Heart left ventricle (tissue), 16 donors: ENCODE measurements at regions not wholly inside any gene's neighbourhood (a gene's known extent, or its start where the extent isn't known, plus 50 kb on each side); places are given as distances from the start of the nearest gene placed in this dataset.
A peak's percentile ranks its signal among the peaks of the same experiment; 100 is the strongest.

Experiments used
- ATAC-seq, 4 donors: fragments of 200-7000 bp; cut with Tn5 transposase; one replicate each; pipeline ENCODE4 v1.9.1; 2020 to 2022; ENCODE audit warnings: moderate library complexity in 4 of 4, mild to moderate bottlenecking in 3 of 4, moderate number of reproducible peaks in 1 of 4
- DNase-seq, 5 donors: peaks; one replicate each; pipeline ENCODE4 v3.0.0-alpha.2; 2020
- H3K27ac ChIP-seq, 12 donors: fragments of 200-600 bp; sonication (generic) in 4 of 12; one replicate each; pipeline versions ENCODE4 v1.5.0 to v1.8.0; 2016 to 2022; ENCODE audit warnings: mild to moderate bottlenecking in 2 of 12
- H3K27me3 ChIP-seq, 9 donors: fragments of 200-600 bp; sonication (generic) in 2 of 9; one replicate each; pipeline versions ENCODE4 v1.5.1 to v1.8.0; 2016 to 2022; ENCODE audit warnings: mild to moderate bottlenecking in 3 of 9
- H3K36me3 ChIP-seq, 9 donors: fragments of 200-600 bp; sonication (generic) in 2 of 9; one replicate each; pipeline versions ENCODE4 v1.5.0 to v1.8.0; 2018 to 2022; ENCODE audit warnings: mild to moderate bottlenecking in 2 of 9
- H3K4me1 ChIP-seq, 12 donors: fragments of 200-600 bp; sonication (generic) in 4 of 12; one replicate each; pipeline versions ENCODE4 v1.5.0 to v1.8.0; 2016 to 2022; ENCODE audit warnings: mild to moderate bottlenecking in 3 of 12
- H3K4me3 ChIP-seq, 12 donors: fragments of 200-600 bp; sonication (generic) in 4 of 12; one replicate each; pipeline versions ENCODE4 v1.5.0 to v1.8.0; 2017 to 2022; ENCODE audit warnings: mild to moderate bottlenecking in 9 of 12, moderate library complexity in 4 of 12
- H3K9me3 ChIP-seq, 12 donors: fragments of 200-600 bp; sonication (generic) in 4 of 12; one replicate each; pipeline versions ENCODE4 v1.5.0 to v1.8.0; 2016 to 2022; ENCODE audit warnings: mild to moderate bottlenecking in 1 of 12
- CTCF ChIP-seq, 12 donors: fragments of 200-600 bp; sonication (generic) in 4 of 12; IDR thresholded peaks; one replicate each; pipeline versions ENCODE4 v1.5.0 to v1.8.0; 2018 to 2022; ENCODE audit warnings: antibody characterized with exemption in 12 of 12, mild to moderate bottlenecking in 5 of 12
- POLR2A ChIP-seq, 2 donors: fragments of 450-650 bp; IDR thresholded peaks; one replicate each; pipeline ENCODE4 v1.6.1; 2017; ENCODE audit warnings: antibody characterized with exemption in 2 of 2, mild to moderate bottlenecking in 2 of 2, moderate library complexity in 2 of 2
- WGBS, 4 donors: extraction: QIAGEN DNeasy Blood & Tissue Kit in 2 of 4; methylation state at CpG; one replicate each; pipeline versions ENCODE4 v1.1.5 to v1.1.7; 2013 to 2018; 5-methylcytosine and 5-hydroxymethylcytosine counted together
- intact Hi-C, 10 donors: fragments of 100-400 bp; cut with DNase I; formaldehyde crosslinking; loops; one replicate each; pipeline versions ENCODE4 v1.11.1 to v1.14.2; 2022
- donor health status: ischemic (EF 13 %, LVEDD 7.1; RV severe dilation, severe dysfunction).
- donor health status: healthy with polysubstance abuse.
- donor health status: DM: no; HTN: yes; CAD: no.
- donor health status: DM: no; HTN: no; CAD: no.
- donor health status: ischemic (EF 25% LVEDD 6.9; RV normal size, moderate dysfunction).
- donor health status: ischemic (EF 25% LVEDD 5.7; RV mildly dilated, moderate dysfunction).
- donor health status: healthy.
- donor health status: DM: yes; HTN: yes; CAD: no.
- donor health status: ischemic (EF 35%, LVEDD 5.7; RV mildly dilated, moderate dysfunction).
- donor health status: nonischemic (EF 11% LVEDD 7.7; RV severe dilation, severe dysfunction).
- donor health status: DM: yes; HTN: yes; CAD: no.
- donor health status: PGD.
- donor health status: ischemic (EF 29% LVEDD 5.4; RV normal size, mild dysfunction).
- donor health status: nonischemic (EF 23%, LVEDD 6.1; RV moderate dilation, normal function).

- intact Hi-C loops = loop anchor here in 5 of 10 donors (5.0 to 10.0 kb wide), 4 partner anchors 102 to 1625 kb away; no protein-coding TSS in a partner anchor
- H3K36me3 ChIP-seq = no peaks in the 10 kb centered on the region
- no peak overlapping the region for H3K4me3 ChIP-seq
- 69 to 79% (median 75%) methylated on average over 5 of the region's 5 CpGs for WGBS, 4 donors
- peaks cover 0 to 28% (median 2%) of the 10 kb centered on the region in 12 donors for H3K4me1 ChIP-seq
- no peak for ATAC-seq
- no peak for DNase-seq
- no peaks in the 10 kb centered on the region for H3K9me3 ChIP-seq
- TF ChIP-seq POLR2A (IDR thresholded peaks at IDR 0.05) (no peak), CTCF (IDR thresholded peaks at IDR 0.05) (no peak)
- H3K27me3 ChIP-seq = no peaks in the 10 kb centered on the region
- H3K27ac ChIP-seq = no peak overlapping the region
These were observed 54.3 kb upstream of the ITGB1 start for GRCh38 chr10:33012306-33012705.

GRCh38 chr10:33010132-33011037, 52.4 kb upstream of the ITGB1 start:
- H3K36me3 ChIP-seq = no peaks in the 10 kb centered on the region
- WGBS, 4 donors = 45 to 63% (median 61%) methylated on average over 12 of the region's 12 CpGs
- peak overlapping the region in 1 of 12 donors; percentile 53 for H3K27ac ChIP-seq
- no peak for ATAC-seq
- no peaks in the 10 kb centered on the region for H3K27me3 ChIP-seq
- H3K4me3 ChIP-seq = no peak overlapping the region
- H3K9me3 ChIP-seq = no peaks in the 10 kb centered on the region
- no peak for DNase-seq
- TF ChIP-seq POLR2A (IDR thresholded peaks at IDR 0.05) = no peak
- TF ChIP-seq CTCF (IDR thresholded peaks at IDR 0.05) = peak in 8 of 12 donors; percentile 9 to 43 (median 28)
- peaks cover 0 to 41% (median 8%) of the 10 kb centered on the region in 12 donors for H3K4me1 ChIP-seq
- intact Hi-C loops = loop anchor here in 5 of 10 donors (5.0 to 10.0 kb wide), 4 partner anchors 104 to 1627 kb away; no protein-coding TSS in a partner anchor

DNA sequence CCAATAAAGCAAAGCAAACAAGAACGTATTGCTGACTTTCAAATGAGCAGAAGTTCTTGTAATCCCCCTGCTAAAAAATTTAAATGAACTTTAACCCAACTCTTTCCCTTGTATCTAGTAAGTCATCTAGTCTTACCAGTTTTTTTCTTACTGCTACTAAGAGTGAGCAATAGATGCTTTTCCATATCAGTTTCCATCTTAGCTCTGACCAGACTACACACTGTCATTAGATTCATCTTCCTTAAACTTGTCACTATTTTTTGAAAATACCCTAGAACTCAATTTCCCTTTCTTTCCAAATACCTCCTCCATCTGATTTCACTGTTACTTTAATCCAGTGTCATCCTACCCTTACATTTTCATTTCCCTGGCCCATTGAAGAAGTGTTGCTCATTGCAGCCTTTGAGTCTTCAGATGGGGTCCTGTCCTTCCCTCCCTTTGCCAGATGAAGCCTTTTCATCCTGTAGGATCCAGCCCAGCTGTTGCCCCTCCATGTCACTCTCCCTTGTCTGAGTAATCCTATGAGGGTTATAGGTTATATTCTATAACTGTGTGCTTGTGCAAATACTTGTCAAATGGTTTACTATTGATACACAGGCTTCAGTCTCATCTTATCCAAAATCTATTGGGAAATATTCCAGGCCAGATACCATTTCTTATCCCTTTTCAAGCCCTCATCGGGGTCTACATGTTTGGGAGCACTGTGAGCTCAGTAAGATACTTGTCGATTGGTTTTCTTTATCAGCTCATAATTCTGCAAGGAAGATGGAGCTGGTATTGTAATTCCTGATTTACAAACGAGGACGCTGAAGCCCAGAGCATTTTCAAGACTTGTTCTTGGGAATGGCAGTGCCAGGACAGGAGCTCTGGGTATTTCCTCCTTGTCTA, 51.5 kb upstream of the ITGB1 start:
- H3K27ac ChIP-seq = peak overlapping the region in 2 of 12 donors; percentile 9 to 53
- H3K9me3 ChIP-seq = no peaks in the 10 kb centered on the region
- ATAC-seq = no peak
- no peaks in the 10 kb centered on the region for H3K36me3 ChIP-seq
- no peaks in the 10 kb centered on the region for H3K27me3 ChIP-seq
- TF ChIP-seq CTCF (IDR thresholded peaks at IDR 0.05) = no peak
- TF ChIP-seq POLR2A (IDR thresholded peaks at IDR 0.05) = no peak
- intact Hi-C loops = loop anchor here in 8 of 10 donors (1.0 to 10.0 kb wide), 13 partner anchors 52 to 1628 kb away; partner anchors contain the start of gene ITGB1 (in 6 of the 8)
- H3K4me3 ChIP-seq = no peak overlapping the region
- WGBS, 4 donors = 66 to 77% (median 69%) methylated on average over 5 of the region's 5 CpGs
- H3K4me1 ChIP-seq = peaks cover 0 to 50% (median 9%) of the 10 kb centered on the region in 12 donors
- no peak for DNase-seq
